ENCODE measurements at regions not wholly inside any gene's neighbourhood (a gene's known extent, or its start where the extent isn't known, plus 50 kb on each side); places are given as distances from the start of the nearest gene placed in this dataset.

GRCh38 chr11:134483291-134483690 is 71.2 kb upstream of the B3GAT1 start:
- TF ChIP-seq CTCF (IDR thresholded peaks at IDR 0.05 in 2 of 3, conservative IDR thresholded peaks at IDR 0.05 in 1 of 3; ENCODE audit: borderline replicate concordance in 1 of 3, insufficient read depth in 1 of 3, low read depth in 2 of 3, low read length in 2 of 3) (no peak), POLR2AphosphoS5 (IDR thresholded peaks at IDR 0.05; ENCODE audit: low read depth, low read length) (no peak), EZH2 (IDR thresholded peaks at IDR 0.05) (no peak), MAX (IDR thresholded peaks at IDR 0.05) (no peak)

All from HCT116 (cell line).